PC-3 (cell line): ENCODE measurements at regions not wholly inside any gene's neighbourhood (a gene's known extent, or its start where the extent isn't known, plus 50 kb on each side); places are given as distances from the start of the nearest gene placed in this dataset.

Source experiments
- EZH2 ChIP-seq: fragments of 300-600 bp; sonication (generic); IDR thresholded peaks from one replicate; pipeline ENCODE4 v1.6.1; 2017; ENCODE audit warnings: antibody characterized with exemption, mild to moderate bottlenecking, low read length; ENCODE audit not compliant: unreplicated experiment
- TF ChIP-seq, protein P1 (sequence below): fragments of 300-600 bp; sonication (generic); conservative IDR thresholded peaks from 2 replicates; pipeline ENCODE4 v1.5.1; 2017; ENCODE audit warnings: antibody characterized with exemption, low read depth, mild to moderate bottlenecking, low read length

DNA sequence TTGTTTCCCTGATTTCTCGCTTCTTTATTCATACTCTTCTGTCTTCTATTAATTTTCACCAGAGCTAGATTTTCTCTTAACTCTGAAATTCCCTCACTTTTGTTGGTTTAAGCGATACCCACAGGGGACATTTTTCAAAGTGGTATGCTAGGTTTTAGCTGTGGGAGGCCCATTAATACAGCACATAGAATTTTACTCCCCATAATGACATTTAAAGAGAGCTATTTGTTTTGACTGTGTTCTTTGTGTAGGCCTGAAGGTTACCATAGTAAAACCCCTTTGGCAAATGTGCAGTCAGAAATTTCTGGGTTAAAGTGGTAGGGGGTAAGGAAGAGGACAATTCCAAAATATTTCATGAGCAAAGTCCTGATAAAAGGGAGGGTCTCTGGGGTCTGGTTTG lies 721.1 kb upstream of the CITED2 start:
- TF ChIP-seq, protein P1, sequence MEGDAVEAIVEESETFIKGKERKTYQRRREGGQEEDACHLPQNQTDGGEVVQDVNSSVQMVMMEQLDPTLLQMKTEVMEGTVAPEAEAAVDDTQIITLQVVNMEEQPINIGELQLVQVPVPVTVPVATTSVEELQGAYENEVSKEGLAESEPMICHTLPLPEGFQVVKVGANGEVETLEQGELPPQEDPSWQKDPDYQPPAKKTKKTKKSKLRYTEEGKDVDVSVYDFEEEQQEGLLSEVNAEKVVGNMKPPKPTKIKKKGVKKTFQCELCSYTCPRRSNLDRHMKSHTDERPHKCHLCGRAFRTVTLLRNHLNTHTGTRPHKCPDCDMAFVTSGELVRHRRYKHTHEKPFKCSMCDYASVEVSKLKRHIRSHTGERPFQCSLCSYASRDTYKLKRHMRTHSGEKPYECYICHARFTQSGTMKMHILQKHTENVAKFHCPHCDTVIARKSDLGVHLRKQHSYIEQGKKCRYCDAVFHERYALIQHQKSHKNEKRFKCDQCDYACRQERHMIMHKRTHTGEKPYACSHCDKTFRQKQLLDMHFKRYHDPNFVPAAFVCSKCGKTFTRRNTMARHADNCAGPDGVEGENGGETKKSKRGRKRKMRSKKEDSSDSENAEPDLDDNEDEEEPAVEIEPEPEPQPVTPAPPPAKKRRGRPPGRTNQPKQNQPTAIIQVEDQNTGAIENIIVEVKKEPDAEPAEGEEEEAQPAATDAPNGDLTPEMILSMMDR = no peak
- TF ChIP-seq EZH2 = no peak
